Peyer's patch (tissue), 4 donors: ENCODE measurements at regions not wholly inside any gene's neighbourhood (a gene's known extent, or its start where the extent isn't known, plus 50 kb on each side); places are given as distances from the start of the nearest gene placed in this dataset.

Experiments used
- CTCF ChIP-seq, 6 experiments: fragments of 450-650 bp in 4 of 6; fragments of 200-600 bp in 2 of 6; sonication (generic) in 1 of 6; IDR thresholded peaks; one replicate each; pipeline ENCODE4 v1.5.1; 2017 to 2019; ENCODE audit warnings: antibody characterized with exemption in 6 of 6, mild to moderate bottlenecking in 3 of 6, moderate library complexity in 1 of 6
- POLR2A ChIP-seq, 2 donors: fragments of 450-650 bp; IDR thresholded peaks; one replicate each; pipeline ENCODE4 v1.5.1; 2017; ENCODE audit warnings: antibody characterized with exemption in 2 of 2, mild to moderate bottlenecking in 2 of 2, moderate library complexity in 2 of 2

- no peak for TF ChIP-seq POLR2A (IDR thresholded peaks at IDR 0.05)
- TF ChIP-seq CTCF (IDR thresholded peaks at IDR 0.05): no peak
These were observed 177.0 kb upstream of the G2E3 start for GRCh38 chr14:30381861-30382480.
